Ishikawa (cell line): ENCODE measurements at regions not wholly inside any gene's neighbourhood (a gene's known extent, or its start where the extent isn't known, plus 50 kb on each side); places are given as distances from the start of the nearest gene placed in this dataset.

ENCODE experiments used
- FOXM1 ChIP-seq: IDR thresholded peaks from 2 replicates; pipeline ENCODE4 v1.6.1; 2012; ENCODE audit warnings: low read depth, borderline replicate concordance
- TAF1 ChIP-seq: IDR thresholded peaks from 2 replicates; pipeline ENCODE4 v1.6.1; 2012; ENCODE audit warnings: low read depth, mild to moderate bottlenecking
- YY1 ChIP-seq: IDR thresholded peaks from 2 replicates; pipeline ENCODE4 v1.6.1; 2012; ENCODE audit warnings: low read depth
- ZBTB7A ChIP-seq: IDR thresholded peaks from 2 replicates; pipeline ENCODE4 v1.6.1; 2012; ENCODE audit warnings: low read depth
- TF ChIP-seq, protein P1 (sequence below): IDR thresholded peaks from 2 replicates; pipeline ENCODE4 v1.6.1; 2012; ENCODE audit warnings: low read depth, mild to moderate bottlenecking
- TF ChIP-seq, protein P2 (sequence below): IDR thresholded peaks from 2 replicates; pipeline ENCODE4 v1.6.1; 2012

DNA sequence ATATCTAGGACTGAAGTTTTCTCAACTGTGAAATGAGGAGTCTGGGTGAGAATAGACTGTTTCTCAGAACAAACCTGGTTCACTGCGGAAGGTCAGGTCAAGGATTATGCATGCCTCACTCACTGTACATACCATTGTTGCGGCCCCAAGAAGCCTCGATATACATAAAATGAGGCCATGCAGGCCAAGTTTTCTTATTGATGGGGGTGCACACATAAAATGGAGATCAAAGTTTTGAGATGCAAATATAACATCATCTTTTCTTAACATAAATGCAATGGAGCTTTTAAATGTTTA lies 1366.1 kb upstream of the CELF4 start:
- TF ChIP-seq, protein P1, sequence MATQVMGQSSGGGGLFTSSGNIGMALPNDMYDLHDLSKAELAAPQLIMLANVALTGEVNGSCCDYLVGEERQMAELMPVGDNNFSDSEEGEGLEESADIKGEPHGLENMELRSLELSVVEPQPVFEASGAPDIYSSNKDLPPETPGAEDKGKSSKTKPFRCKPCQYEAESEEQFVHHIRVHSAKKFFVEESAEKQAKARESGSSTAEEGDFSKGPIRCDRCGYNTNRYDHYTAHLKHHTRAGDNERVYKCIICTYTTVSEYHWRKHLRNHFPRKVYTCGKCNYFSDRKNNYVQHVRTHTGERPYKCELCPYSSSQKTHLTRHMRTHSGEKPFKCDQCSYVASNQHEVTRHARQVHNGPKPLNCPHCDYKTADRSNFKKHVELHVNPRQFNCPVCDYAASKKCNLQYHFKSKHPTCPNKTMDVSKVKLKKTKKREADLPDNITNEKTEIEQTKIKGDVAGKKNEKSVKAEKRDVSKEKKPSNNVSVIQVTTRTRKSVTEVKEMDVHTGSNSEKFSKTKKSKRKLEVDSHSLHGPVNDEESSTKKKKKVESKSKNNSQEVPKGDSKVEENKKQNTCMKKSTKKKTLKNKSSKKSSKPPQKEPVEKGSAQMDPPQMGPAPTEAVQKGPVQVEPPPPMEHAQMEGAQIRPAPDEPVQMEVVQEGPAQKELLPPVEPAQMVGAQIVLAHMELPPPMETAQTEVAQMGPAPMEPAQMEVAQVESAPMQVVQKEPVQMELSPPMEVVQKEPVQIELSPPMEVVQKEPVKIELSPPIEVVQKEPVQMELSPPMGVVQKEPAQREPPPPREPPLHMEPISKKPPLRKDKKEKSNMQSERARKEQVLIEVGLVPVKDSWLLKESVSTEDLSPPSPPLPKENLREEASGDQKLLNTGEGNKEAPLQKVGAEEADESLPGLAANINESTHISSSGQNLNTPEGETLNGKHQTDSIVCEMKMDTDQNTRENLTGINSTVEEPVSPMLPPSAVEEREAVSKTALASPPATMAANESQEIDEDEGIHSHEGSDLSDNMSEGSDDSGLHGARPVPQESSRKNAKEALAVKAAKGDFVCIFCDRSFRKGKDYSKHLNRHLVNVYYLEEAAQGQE: no peak
- TF ChIP-seq YY1: no peak
- TF ChIP-seq TAF1: no peak
- TF ChIP-seq, protein P2, sequence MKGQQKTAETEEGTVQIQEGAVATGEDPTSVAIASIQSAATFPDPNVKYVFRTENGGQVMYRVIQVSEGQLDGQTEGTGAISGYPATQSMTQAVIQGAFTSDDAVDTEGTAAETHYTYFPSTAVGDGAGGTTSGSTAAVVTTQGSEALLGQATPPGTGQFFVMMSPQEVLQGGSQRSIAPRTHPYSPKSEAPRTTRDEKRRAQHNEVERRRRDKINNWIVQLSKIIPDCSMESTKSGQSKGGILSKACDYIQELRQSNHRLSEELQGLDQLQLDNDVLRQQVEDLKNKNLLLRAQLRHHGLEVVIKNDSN: no peak
- no peak for TF ChIP-seq FOXM1
- no peak for TF ChIP-seq ZBTB7A
